Motor neuron (in vitro differentiated cells): ENCODE measurements at regions not wholly inside any gene's neighbourhood (a gene's known extent, or its start where the extent isn't known, plus 50 kb on each side); places are given as distances from the start of the nearest gene placed in this dataset.

Source experiments
- ATAC-seq, 8 experiments: fragments of 200-7000 bp; cut with Tn5 transposase; replicated peaks in 6 of 8; 2 replicates each; pipeline ENCODE4 v1.8.0; 2021; ENCODE audit warnings: mild to moderate bottlenecking in 8 of 8, moderate library complexity in 8 of 8
- H3K27ac ChIP-seq, 2 donors: fragments of 250-450 bp; sonication (Bioruptor Pico); 2 replicates each; pipeline ENCODE4 v1.9.0; 2021; ENCODE audit warnings: antibody characterized with exemption in 2 of 2, mild to moderate bottlenecking in 2 of 2, moderate library complexity in 1 of 2
- H3K4me1 ChIP-seq, 2 donors: fragments of 250-450 bp; sonication (Bioruptor Pico); replicated peaks in 1 of 2; 2 replicates each; pipeline ENCODE4 v1.6.1; 2021; ENCODE audit warnings: antibody characterized with exemption in 2 of 2, mild to moderate bottlenecking in 2 of 2, moderate library complexity in 1 of 2
- H3K4me3 ChIP-seq, 5 donors: fragments of 250-450 bp; sonication (Bioruptor Pico); 2 replicates each; pipeline ENCODE4 v1.9.0; 2021; ENCODE audit warnings: antibody characterized with exemption in 5 of 5, mild to moderate bottlenecking in 5 of 5, moderate library complexity in 4 of 5
- WGBS, 10 experiments: fragments of 450-650 bp; shearing (Covaris generic); methylation state at CpG; one replicate each; pipeline ENCODE4 v1.0.0; 2022; 5-methylcytosine and 5-hydroxymethylcytosine counted together
- in situ Hi-C, 9 experiments: fragments of 400-800 bp; cut with MboI; loops; one replicate each; pipeline ENCODE4 v1.15.0; 2021; ENCODE audit warnings: low sequenced_read_pairs in 9 of 9, low pct_unique_long_range_greater_than_20kb in 2 of 9; ENCODE audit not compliant: unreplicated experiment in 9 of 9

DNA sequence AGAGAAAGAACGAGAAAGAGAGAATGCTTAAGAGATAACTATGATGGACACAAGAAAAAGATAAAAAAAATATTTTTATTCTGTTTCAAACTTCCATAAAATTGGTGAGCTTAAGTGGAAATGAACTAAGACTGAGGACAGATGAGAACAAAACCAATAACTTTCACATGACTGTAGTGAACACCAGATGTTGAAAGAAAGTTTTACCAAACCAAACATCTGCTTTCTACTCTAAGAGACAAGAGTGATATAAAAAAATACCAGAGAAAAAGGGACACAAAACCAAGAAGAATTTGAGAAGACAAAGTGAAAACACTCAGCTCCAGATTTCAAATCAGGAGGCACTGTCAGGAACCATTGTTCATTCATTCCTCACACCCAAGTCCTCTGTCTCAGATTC, 147.9 kb downstream of the IMPG2 start:
- Histone ChIP-seq H3K4me1 (no peaks in the 10 kb centered on the region), H3K4me3 (no peak overlapping the region), H3K27ac (no peak overlapping the region)
- 0 to 86% (median 65%) methylated on average over 1 of the region's 1 CpG; no CpG with 5 or more reads in 1 of the 10 experiments for WGBS, 10 experiments
- ATAC-seq, result no peak
- in situ Hi-C loops, result no loop called here

DNA sequence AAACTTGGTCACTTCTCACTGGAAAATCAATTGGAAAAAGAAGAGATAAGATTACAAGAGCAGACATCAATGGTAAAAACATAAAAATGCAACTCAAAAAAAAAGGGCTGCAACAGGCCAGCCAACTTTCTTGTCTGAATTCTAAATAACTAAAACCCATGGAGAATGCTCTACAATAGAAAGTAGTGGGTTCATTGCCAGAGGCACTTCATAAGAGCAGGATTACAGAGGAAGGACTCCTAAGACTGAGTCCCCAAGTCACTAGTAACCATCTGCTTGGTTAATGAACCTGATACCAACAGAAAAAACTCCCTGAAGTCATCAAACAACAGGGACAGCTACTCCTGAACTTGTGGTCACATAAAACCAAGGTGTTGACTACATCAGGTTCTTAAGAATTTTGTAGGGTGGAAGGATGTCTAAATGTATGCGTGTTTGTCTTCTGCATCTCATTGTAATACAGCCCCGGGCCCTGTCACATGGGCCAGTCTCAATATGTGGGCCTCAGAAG, 148.6 kb downstream of the IMPG2 start:
- in situ Hi-C loops, result no loop called here
- 14 to 93% (median 87%) methylated on average over 1 to 2 of the region's 2 CpGs; no CpG with 5 or more reads in 1 of the 10 experiments for WGBS, 10 experiments
- peak in 3 of 8 experiments; percentile 37 to 81 (median 77) for ATAC-seq

DNA sequence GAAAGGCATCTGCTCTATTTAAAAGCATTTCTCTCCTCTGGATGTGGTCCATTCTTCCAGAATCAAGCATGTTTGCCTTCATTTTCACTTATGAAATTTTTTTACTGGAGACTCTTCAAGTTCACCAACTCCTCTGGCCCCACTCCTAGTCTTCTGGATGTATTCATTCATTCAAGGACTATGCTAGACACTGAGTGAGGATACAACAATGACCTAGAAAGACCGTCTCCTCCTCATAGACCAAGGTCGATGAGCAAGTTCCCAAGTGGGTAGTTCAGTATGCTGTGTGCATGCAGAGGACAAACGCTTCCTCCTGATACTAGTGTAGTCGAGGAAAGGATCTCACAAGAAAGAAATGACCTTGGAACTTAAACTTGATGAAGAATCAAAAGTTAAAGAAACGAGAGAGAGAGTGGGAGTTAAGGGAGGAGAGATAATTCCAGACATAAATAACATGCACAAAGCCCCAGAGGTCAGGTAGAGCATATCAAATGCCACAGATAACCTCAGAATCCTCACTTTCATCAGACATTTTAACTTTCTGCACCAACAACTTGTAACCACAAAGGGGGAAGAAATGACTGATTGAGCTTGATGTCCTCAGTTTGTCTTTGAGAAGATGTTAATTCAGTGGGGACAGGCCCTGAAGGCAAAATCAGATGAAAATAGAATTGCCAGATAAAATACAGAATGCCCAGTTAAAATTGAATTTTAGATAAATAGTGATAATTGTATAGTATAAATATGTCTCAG, 149.4 kb downstream of the IMPG2 start:
- ATAC-seq, result no peak
- 24 to 91% (median 60%) methylated on average over 2 to 5 of the region's 5 CpGs for WGBS, 10 experiments
- in situ Hi-C loops, result no loop called here
- Histone ChIP-seq H3K4me1 (no peaks in the 10 kb centered on the region), H3K27ac (no peak overlapping the region), H3K4me3 (no peak overlapping the region)

More for the DNA sequence above, 148.6 kb downstream of the IMPG2 start:
- no peak overlapping the region for H3K4me3 ChIP-seq
- H3K27ac ChIP-seq, result no peak overlapping the region
- H3K4me1 ChIP-seq, result no peaks in the 10 kb centered on the region

GRCh38 chr3:101170062-101170771, 150.2 kb downstream of the IMPG2 start:
- in situ Hi-C loops, result no loop called here
- 16 to 97% (median 64%) methylated on average over 2 to 7 of the region's 8 CpGs; no CpG with 5 or more reads in 1 of the 10 experiments for WGBS, 10 experiments
- peak in 2 of 8 experiments; percentile 33 to 74 for ATAC-seq
- Histone ChIP-seq H3K27ac (no peak overlapping the region), H3K4me1 (no peaks in the 10 kb centered on the region), H3K4me3 (no peak overlapping the region)

- H3K4me3 ChIP-seq, result no peak overlapping the region
- peak in 1 of 8 experiments; percentile 31 for ATAC-seq
- 0 to 100% (median 66%) methylated on average over 1 to 3 of the region's 3 CpGs; no CpG with 5 or more reads in 2 of the 10 experiments for WGBS, 10 experiments
- H3K27ac ChIP-seq, result no peak overlapping the region
- no peaks in the 10 kb centered on the region for H3K4me1 ChIP-seq
- in situ Hi-C loops, result no loop called here
Measured at GRCh38 chr3:101169516-101169915, 150.9 kb downstream of the IMPG2 start.

DNA sequence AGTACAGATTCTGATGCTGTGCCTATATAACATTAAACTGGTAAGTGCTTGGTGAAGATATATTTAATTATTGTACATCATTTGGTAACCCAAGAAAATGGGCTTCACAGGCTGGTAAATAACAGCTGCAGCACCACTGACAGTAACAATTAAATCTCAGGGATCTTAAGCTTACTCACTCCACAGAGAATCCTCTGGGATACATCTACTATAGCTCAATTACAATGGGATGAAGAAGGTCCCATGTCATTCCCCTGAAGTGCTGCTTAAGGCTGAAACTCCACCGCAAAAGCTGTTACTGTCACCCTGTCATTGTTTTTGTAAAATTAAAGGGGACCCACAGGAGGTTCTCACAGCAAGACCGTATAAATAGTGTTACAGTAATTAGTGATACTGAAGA, 153.0 kb downstream of the IMPG2 start:
- Histone ChIP-seq H3K4me1 (no peaks in the 10 kb centered on the region), H3K4me3 (no peak overlapping the region), H3K27ac (no peak overlapping the region)
- ATAC-seq, result no peak
- WGBS, 10 experiments, result 69 to 100% (median 89%) methylated on average over 1 to 2 of the region's 2 CpGs
- in situ Hi-C loops, result no loop called here

DNA sequence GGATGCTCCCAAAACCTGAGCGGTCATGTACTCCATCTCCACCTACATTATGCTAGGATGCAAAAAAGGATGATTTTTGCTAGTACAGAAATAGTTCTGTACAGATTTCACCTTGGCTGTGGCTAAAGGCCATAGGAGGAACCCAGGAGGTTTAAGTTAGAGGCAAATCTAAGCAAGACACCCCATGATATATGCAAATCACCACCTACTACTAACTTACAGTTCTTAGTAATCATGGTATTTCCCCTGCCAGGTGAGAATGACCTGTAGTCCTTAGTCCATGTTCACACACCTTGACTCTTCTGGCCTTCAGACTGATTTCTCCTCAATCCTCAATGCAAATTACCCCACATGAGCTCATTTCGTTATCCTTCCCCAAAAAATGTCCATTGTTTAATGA, 154.2 kb downstream of the IMPG2 start:
- no peak overlapping the region for H3K4me3 ChIP-seq
- WGBS, 10 experiments, result 38 to 90% (median 71%) methylated on average over 1 to 2 of the region's 2 CpGs; no CpG with 5 or more reads in 1 of the 10 experiments
- H3K4me1 ChIP-seq, result no peaks in the 10 kb centered on the region
- H3K27ac ChIP-seq, result no peak overlapping the region
- ATAC-seq, result no peak
- in situ Hi-C loops, result no loop called here

DNA sequence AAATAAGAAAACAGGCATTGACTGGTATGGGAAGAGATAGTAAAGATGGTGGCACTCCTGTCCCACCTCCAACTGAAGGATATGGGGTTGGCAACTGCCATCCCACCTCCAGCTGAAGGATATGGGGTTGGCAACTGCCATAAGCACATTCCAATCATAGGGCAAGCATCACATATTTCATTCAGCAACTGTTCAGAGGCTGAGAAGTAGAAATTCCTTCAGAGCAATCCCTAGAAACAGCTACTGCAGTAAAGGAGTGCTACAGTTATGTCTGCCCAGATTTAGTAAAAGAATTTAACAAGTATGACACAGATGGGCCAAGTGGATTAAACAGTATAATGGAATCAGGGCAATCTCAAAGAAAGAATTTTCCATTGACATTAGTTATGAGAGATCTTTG, 156.8 kb downstream of the IMPG2 start:
- Histone ChIP-seq H3K4me3 (no peak overlapping the region), H3K27ac (no peak overlapping the region), H3K4me1 (no peaks in the 10 kb centered on the region)
- ATAC-seq, result peak in 1 of 8 experiments; percentile 49
- in situ Hi-C loops, result no loop called here

DNA sequence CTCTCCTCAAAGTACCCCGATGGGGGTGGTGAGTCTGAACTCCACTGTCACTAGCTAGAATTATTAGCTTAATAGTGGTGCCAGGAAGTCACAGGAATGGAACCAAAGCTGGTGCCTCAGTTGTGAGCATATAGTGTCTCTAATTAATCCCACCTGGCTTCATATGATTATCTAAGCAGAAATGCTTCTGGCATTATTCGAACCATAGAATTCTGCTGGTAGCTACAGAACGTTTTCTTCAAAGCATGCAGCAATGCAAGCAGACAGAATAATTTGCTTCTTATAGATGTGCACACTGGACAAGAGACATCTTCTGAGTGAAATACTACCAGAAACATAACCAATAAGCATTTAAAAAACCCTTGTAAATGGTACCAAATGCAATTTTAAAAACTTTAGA, 160.9 kb downstream of the IMPG2 start:
- WGBS, 10 experiments, result 22 to 92% (median 77%) methylated on average over 1 to 3 of the region's 3 CpGs; no CpG with 5 or more reads in 2 of the 10 experiments
- in situ Hi-C loops, result no loop called here
- no peak for ATAC-seq
- no peak overlapping the region for H3K27ac ChIP-seq
- no peak overlapping the region for H3K4me3 ChIP-seq
- no peaks in the 10 kb centered on the region for H3K4me1 ChIP-seq

GRCh38 chr3:101158374-101158773, 162.0 kb downstream of the IMPG2 start:
- no peak for ATAC-seq
- in situ Hi-C loops, result no loop called here
- Histone ChIP-seq H3K4me1 (no peaks in the 10 kb centered on the region), H3K4me3 (no peak overlapping the region), H3K27ac (no peak overlapping the region)
- WGBS, 10 experiments, result 0 to 40% (median 0%) methylated on average over 1 of the region's 1 CpG; no CpG with 5 or more reads in 5 of the 10 experiments

GRCh38 chr3:101156787-101157345, 163.5 kb downstream of the IMPG2 start:
- no peak overlapping the region for H3K27ac ChIP-seq
- WGBS, 10 experiments, result 40 to 100% (median 100%) methylated on average over 1 of the region's 1 CpG; no CpG with 5 or more reads in 7 of the 10 experiments
- peak in 2 of 8 experiments; percentile 82 to 83 for ATAC-seq
- no peak overlapping the region for H3K4me3 ChIP-seq
- in situ Hi-C loops, result no loop called here
- no peaks in the 10 kb centered on the region for H3K4me1 ChIP-seq

GRCh38 chr3:101155825-101156224, 162.6 kb upstream of the ABI3BP start:
- Histone ChIP-seq H3K4me3 (no peak overlapping the region), H3K27ac (no peak overlapping the region), H3K4me1 (no peaks in the 10 kb centered on the region)
- ATAC-seq, result no peak
- in situ Hi-C loops, result no loop called here

DNA sequence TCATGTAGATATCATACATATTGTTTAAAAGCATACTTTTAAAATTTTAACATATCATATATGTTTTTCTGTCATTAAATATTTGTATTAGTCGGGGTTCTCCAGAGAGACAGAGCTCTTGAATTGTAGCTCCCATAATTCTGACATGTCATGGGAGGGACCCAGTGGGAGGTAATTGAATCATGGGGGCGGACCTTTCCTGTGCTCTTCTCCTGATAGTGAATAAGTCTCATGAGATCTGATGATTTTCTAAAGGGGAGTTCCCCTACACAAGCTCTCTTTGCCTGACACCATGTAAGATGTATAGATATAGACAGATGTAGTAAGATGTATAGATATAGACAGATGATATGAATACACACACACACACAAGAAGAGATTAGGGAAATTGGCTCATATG, 161.2 kb upstream of the ABI3BP start:
- no peaks in the 10 kb centered on the region for H3K4me1 ChIP-seq
- H3K27ac ChIP-seq, result no peak overlapping the region
- no peak overlapping the region for H3K4me3 ChIP-seq
- ATAC-seq, result no peak
- in situ Hi-C loops, result no loop called here
- WGBS, 10 experiments, result 56 to 100% (median 80%) methylated on average over 1 to 2 of the region's 2 CpGs; no CpG with 5 or more reads in 1 of the 10 experiments
